AG20443 (cell line): ENCODE measurements at regions not wholly inside any gene's neighbourhood (a gene's known extent, or its start where the extent isn't known, plus 50 kb on each side); places are given as distances from the start of the nearest gene placed in this dataset.
A peak's percentile ranks its signal among the peaks of the same experiment; 100 is the strongest.

Experiments used
- DNase-seq: peaks from one replicate; pipeline ENCODE4 v3.0.0; 2012; ENCODE audit warnings: low spot score, mixed read lengths

DNA sequence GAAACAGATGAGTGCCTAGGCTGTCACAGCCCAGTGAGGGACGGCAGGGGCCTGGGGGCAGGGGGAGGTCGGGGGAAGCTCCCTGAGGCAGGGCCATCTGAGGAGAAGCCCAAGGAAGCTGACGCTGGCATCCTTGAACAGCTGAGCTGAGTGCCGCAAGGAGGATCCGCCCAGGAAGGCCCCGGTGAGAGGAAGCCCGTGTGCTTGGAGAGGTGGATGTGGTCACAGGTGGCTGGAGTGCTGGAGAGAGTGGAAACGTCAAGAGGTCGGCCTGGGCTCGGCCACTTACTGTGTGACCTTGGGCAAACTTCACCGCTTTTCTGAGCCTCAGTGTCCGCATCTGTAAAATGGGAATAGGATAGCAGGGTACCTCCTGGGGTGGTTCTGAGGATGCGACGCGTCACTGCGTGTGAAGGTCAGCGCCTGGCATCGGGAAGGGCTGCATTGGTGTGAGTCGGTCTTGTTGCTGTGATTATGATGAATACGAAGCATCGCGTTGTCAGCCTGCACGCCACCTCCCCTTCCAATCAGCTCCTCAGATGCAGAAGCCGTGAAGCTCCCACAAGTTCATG, 116.1 kb upstream of the PTPN1 start:
- DNase-seq: no peak

DNA sequence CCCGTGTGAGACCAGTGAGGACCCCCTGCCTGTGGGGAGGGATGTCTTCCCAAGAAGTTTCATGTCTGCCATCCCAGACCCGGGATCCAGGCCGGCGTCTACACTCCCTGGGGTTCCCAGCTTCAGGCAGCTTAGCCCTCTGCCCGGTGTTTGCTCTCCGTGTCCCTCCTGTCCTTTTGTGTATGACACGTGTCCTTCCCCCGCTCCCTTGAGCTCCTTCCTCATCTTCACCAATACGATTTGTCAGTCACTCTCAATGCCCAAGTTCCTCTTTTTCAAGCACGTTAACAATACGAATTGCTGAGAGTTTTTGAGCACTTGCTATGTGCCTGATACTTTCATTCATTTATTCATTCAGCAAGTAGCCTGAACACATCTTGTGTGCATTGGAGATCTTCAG, 115.6 kb upstream of the PTPN1 start:
- no peak for DNase-seq

DNA sequence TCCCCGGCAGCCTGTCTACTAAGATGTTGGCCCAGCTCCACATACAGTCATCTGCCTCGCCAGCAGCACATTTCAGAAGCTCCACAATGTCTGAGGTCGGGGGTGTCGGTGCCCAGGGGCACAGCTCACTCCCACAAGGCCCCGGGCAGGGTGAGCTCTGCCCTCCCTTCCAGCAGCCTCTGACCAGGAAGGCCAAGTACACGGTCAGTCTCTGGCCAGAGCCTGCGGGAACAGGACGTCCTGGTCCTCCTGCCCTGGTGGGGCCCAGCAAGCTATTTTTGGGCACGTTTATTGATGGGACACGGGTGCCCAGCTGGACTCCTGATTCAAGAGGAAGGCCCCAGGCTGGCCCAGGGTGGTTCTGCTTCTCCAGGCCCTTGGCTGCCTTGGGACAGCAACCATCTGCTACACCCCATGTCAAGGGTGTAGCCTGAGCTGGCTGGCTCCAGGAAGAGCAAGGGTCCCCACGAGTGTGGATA, 114.9 kb upstream of the PTPN1 start:
- DNase-seq: peak; percentile 46

DNA sequence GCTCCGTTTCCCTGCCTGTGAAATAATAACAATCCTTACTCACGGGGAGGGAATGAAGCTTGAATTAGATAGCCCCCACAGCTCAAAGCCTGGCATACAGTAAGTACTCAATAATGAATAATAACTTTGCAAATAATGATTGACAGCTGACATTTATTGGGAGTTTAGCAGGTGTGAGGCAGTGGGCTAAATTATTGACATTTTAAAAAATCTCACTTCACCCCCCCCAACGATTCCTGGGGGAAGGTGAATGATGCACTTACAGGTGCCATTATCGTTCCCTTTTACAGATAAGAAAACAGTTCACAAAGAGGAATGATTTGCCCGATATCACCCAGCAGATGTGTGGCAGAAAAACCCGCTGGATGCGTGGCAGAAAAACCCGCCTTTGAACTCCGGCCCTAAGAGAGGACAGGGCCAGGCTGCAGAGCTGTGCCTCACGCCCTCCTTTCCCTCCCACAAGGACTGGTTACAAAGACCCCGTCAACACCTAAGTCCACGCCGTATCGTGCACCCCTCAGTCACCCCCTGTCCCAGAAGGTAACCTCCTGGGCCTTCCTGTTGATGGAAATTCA, 114.2 kb upstream of the PTPN1 start:
- DNase-seq: no peak

DNA sequence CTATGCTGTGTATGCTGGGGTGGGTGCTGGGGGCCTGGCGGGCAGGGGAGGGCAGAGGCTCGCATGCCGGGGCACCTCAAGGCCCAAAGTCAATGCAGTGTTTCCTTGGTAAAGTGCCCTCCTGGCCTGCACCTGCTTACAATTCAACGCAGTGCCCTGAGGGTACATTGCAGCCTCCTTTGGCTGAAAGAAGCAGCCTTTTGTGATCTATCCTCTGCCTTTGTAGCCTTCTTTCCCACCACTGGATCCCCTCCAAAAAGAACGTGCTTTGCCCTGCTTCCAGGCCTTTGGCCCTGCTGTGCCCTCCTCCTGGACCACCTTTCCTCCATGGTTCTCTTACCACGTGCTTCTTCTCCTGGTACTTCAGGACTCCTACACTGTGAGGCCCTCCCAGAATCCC, 113.6 kb upstream of the PTPN1 start:
- DNase-seq: no peak

DNA sequence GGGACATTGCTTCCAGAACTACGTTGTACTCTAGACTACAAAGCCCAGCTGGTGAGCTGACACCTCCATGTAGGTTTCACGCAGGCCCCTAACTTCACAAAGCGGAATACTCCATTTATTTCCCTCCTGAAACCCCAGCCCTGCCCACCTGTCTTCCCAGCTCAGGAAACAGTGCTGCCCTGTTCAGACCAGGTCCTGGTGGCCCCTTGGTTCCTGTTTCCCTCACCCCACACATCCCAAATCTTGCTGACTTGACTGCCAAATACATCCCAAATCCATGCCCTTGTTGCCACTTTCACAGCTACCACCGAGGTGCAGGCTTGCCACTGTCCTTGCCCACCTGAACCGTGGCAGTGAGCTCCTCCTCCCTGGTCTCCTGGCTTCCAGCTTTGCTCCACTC, 113.1 kb upstream of the PTPN1 start:
- no peak for DNase-seq

DNA sequence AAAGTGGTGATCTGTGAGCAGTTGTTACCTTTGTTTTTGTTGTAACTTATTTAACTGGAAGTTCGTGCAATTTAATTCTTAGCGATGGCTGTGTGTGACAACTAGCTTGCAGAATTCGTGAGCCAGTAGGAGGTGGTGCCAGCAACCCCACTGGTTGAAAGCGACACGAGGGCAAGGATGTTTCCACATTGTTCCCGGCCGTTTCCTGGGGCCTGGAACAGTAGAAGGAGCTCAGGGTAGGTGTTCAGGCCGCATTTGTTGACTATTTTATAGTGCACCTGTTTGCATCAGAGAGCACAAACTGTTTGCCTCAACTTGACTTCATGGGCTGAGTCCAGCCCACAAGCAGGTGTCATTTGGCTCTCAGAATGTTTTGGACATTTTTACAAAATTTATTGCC, 112.1 kb upstream of the PTPN1 start:
- no peak for DNase-seq

DNA sequence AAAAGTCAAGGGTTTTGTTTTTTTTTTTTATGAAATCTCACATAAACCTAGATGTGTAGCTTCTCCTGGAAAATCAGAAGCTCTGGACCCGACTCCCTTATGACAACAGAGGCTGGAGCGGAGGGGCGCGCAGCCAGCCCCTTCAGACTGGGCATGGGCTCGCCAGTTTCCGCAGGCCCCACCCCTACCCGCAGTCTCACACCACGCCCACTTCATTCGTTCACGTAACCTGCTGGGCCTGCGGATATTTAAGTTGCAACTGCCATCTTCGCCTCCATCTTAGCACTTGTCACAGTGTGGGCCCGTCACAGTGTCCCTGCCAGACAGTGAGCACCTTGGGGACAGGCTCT, 111.7 kb upstream of the PTPN1 start:
- DNase-seq: no peak

DNA sequence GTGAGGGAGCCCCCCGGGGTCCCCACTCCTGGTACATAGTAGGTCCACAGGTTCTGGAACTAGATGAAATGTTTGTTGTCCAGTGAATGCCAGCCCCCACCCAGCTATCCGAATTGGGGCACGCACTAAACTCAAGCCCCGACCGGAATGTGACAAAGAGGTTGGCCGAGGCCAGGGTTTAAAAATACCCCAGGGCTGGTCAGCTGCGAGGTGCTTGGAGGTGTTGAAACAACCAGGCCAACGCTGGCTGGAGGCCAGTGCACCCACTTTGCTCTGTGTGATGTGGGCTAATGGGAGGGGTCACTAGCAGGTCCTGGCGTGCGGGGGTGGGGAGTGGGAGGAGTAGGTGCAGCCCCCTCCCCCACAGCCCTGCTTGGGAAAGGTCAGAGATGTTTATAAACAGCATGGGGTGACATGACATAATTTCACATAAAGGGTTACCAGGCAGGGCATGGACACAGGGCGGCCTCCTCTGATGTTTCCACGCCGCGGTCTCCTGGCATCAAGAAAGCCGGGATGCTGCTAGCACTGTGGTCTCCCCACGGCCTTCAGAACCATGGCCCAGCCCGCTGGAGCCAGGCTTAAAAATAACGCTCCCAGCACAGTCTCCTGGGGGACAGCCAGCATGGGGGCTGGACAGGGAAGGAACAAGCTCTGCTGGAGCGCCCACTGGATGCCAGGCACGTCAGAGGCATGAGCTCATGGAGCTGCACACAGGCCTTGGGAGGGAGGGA, 111.2 kb upstream of the PTPN1 start:
- peak; percentile 41 for DNase-seq

DNA sequence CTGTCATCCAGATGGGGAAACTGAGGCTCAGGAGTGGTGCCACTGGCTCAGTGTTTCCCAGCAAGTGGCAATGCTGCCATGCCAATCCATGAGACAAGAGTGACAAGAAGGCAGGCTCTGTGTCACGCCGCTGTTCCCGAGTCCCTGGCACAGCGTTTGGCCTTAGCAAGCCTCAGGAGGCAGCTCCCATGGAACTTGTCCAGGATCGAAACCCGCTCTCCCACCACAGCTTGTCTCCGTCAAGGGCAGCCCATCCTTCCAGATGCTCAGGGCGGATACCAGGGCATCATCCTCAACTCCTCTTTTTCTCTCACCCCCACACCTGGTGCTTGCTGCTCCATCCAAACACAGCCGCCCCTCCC, 110.6 kb upstream of the PTPN1 start:
- DNase-seq: no peak

DNA sequence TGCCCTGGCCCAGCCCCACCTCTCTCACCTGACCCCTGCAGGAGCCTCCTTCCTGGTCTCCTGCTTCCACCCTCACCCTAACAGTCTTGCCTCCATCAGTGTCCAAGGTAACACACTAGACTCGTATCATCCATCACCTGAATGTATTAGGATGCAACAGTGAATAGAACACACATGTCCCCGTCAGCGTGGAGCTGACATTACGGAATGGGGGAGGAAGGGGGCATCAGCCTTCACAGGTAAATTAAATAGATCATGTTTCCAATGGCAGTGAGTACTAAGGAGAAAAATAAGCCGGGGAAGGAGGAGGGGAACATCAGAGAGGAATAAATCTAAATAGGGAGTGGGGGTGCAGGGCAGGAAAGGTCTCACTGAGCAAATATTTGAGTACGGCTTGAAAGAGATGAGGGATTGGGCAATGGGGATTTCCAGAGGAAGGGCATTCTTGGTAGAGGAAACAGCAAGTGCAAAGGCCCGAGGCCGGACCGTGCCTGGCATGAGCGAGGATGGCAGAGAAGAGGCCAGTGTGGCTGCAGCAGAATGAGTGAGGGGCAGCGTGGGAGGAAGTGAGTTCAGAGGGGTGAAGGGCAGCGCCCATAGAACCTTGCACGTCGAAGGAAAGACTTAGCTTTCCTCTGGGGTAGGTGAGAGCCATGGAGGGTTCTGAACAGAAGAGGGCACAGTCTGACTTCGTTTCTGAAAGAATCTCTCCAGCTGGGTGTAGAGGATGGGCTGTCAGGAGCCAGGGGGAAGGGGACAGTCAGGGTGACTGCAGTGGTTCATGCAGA, 110.1 kb upstream of the PTPN1 start:
- DNase-seq: no peak

DNA sequence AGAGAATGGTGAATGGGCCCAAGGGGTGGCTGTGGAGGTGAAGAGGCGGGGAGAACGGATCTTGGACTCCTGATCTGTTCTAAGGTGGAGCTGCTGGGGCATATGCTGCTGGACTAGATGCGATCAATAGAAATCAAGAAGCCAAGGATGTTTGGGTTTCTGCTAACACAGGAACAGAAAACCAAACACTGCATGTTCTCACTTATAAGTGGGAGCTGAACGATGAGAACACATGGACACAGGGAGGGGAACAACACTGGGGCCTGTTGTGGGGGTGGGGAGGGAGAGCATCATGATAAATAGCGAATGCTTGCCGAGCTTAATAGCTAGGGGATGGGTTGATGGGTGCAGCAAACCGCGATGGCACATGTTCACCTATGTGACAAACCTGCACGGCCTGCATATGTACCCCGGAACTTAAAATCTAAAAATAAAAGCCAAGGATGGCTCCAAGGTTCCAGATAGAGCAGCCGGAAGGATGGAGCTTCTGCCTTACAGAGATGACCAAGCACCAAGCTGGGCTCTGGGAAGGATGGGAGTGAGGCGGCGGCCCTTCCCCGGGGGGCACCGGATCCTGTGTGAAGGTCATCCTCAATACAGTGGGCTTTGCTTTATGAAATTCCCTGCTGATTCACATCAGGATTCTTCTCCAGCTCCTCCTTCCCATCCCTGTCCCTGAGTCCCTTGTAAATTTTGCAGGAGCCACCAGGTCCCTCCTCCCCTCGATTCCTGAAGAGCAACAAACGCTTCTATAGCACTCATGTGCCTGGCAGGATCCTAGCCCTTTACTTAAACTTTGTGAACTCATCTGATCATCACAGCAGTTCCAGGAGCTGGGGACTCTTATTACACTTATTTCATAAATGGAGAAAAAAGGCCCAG, 109.2 kb upstream of the PTPN1 start:
- no peak for DNase-seq

DNA sequence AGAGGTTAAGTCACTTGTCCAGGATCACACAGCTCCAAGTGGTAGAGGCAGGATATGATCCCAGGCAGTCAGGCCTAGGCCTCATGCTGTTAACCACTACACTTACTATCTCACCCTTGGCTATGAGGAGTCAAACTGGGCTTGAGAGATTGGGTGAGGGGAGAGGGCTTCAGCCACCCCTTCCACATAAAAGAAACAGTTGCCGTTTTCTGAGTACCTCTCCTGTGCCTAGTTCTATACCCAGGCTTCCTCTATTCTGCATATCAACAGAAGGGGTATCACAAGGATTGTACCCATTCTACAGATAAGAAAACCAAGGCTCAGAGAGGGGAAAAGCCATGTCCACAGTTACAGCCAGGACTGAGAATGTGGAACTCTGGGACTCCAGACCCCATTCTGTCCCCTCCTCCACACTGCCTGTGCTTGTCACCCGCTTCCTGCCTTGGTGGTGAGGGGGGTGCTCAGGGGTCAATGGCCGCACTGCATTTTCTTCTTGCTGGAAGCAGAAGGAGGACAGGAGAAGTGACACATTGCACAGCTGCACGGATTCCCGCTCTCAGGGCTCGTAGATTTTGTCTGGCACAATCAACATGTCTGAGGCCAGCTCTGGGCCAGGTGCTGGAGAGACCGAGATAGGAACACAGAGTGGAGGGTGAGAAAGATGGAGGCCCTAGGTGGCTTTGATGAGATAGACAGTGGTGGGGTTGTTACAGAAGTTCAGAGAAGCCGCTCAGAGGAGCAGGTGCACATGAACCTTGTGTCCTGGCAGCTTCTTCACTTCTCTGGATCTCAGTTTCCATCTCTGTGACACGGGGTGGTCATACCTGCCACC, 108.4 kb upstream of the PTPN1 start:
- no peak for DNase-seq

DNA sequence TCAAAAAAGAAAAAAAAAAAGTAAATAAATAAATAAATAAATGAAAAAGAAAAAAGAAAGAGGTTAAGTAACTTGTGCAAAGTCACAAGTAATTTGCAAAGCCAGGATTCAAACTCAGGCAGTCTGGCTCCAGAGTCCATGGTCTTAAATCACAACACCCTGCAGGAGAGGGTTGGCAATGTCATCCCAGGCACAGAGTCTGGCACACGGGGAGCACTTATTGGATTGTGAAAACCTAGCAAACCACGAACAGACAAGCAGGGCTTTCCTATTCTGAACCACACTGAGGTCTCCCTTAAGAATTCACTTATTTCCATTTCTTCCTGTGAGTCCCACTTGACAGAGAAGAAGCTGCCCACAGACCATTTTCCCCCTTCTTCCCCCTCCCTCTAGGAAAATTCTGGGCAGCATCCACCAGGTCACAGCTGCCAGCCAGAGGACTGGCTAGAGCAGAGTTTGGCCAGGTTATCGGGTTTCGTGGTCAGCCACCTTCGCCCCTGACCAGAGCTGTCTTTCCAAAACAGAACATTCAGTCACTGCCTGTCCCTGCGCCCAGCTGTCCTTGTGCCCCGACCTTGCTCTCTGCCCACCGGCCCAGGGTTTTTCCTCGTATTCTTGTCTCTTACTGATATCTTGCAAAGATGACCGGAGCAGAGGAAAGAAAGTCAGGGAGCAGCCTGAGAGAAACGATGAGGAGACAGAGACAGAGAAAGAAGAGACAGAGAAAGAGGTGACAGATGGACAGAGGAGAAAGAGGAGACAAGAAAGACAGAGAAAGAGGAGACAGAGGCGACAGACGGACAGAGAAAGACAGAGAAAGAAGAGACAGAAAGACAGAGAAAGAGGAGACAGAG, 106.4 kb upstream of the PTPN1 start:
- no peak for DNase-seq

DNA sequence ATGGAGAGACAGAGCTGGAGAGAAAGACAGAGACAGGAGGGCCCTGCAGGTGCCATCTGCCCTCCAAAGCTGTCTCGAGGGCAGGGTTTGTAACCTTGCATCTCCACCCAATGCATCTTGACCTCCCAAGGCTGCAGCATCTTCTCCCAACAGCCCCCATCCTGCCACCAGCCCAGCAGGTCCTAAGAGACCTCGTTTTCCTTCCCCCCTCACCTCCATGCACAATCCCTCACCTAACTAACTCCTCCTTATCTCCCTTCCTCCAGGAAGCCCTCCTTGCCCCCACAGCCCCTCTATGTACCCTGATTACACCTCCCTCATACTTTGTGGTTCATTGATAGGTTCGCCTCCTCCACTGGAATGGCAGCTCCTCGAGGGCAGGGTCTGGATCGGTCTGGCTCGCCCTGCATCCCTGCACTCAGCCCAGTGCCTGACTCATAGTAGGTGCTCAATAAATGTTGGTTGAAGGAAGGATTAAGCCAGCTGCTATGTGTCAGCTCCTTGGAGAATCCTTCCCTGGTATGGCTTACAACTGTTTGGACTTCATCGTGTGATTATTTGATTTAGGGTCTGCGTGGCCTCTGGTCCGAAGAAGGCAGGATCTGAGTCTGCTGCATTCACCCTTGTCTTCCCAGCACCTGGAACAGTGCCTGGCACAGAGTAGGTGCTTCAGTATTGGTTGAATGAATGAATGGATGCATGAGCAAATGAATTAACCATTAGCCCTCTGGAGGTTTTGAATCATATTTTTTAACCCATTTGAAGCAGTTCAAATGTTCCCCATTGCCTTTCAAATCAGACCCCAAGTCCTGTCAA, 105.6 kb upstream of the PTPN1 start:
- DNase-seq: no peak

DNA sequence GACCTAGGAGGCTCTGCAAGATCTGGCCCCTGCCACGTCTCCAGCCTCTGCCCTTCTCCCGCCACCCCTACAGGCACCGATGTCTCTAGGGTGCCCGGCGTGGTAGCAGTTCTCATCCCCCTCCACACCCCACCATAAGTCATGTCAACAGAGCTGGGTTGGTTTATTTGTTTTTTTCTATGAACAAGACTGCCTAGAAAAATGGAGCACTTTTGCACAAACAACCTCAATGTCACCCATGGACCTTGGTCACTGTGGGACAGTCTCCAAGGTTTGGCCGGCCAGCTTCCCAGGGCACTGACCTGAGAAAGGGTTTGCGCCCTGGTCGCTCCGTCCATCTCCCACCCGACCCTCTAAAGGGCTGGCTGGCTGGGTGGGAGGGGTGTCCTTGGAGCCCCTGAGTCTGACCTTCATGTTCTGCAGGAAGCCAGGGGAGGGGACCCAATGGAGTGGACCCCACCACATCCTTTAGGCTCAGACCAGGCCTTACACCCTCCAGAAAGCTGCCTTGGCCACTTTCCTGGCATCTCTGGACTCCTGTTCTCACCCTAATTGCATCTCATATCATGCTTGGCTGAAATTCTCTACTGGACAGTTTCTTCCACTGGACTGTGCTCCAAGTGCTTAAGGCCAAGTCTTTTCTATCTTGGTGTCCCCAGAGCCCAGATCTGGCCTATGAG, 104.8 kb upstream of the PTPN1 start:
- DNase-seq: no peak

DNA sequence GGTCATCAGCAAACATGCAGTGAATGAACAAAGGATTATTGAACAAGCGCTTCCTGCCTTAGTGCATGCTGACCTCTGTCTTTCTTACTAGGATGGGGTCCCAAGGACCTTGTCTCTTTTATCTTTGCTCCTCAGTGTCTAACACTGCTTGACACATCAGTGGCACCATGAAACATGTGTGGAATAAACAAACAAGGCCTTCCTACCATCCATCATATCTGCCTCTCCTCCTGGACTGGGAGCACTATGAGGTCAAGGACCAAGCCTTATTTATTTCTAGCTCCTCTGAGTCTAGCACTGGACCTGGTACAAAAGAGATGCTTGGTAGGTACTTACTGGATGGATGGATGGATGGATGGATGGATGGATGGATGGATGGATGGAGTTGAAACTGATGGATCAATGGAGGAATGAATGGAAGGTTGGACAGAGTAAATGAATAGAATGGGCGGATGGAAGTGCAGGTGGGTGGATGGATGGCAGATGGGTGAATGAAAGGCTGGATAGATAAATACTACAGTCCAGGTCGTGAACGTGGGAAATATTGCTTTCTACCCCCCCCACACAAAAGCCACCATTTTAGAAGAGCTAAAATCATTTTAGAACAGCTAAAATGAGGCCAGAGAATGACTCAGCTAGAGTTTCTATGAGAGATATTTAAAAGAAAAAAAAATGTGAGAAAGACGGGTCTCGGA, 104.1 kb upstream of the PTPN1 start:
- no peak for DNase-seq

DNA sequence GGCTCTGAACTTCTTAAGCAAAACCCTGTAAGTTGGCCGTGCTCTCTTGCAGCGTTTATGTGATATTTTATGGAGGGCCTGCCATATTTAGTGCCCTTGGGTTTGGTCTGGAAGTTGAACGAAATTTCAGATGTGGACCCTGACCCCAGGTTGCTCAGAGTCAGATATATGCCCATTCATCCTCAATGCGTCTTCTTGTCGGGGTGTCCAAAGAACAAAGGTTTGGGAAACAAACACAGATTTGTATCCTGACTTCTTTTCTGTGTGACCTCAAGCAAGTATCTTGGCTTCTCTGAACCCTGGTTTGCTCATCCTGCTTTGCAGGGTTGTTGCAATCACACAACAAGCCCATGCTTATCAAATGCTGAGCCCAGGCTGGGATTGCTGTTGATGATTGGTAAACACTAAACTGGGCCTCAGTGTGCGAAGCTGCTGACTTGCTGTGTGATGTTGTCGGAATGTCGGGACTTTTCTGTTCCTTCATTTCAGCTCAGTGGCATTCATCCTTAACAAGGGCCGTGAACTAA, 103.5 kb upstream of the PTPN1 start:
- no peak for DNase-seq
